Activated CD8-positive, alpha-beta T cell treated with anti-CD3 and anti-CD28 coated beads for 36 hours (primary cell): ENCODE measurements at regions not wholly inside any gene's neighbourhood (a gene's known extent, or its start where the extent isn't known, plus 50 kb on each side); places are given as distances from the start of the nearest gene placed in this dataset.

Source experiments
- ATAC-seq: fragments of 200-7000 bp; cut with Tn5 transposase; one replicate; pipeline ENCODE4 v1.10.0; 2021; ENCODE audit warnings: mild to moderate bottlenecking, moderate library complexity
- CTCF ChIA-PET: fragments of 350-600 bp; sonication (Branson Sonifier 250); formaldehyde crosslinking; loops from one replicate; lab custom pipeline; 2021; ENCODE audit warnings: antibody characterized with exemption; lab: Charles Lee
- POLR2A ChIA-PET: fragments of 350-600 bp; sonication (Branson Sonifier 250); formaldehyde crosslinking; loops from one replicate; lab custom pipeline; 2021; ENCODE audit warnings: antibody characterized with exemption; lab: Charles Lee
- DNase-seq: peaks from one replicate; pipeline ENCODE4 v3.0.0-alpha.2; 2020
- H3K27ac Mint-ChIP-seq: one replicate; pipeline ENCODE4 v1.8.0; 2021; ENCODE audit warnings: mild to moderate bottlenecking, mixed read lengths
- H3K27me3 Mint-ChIP-seq: one replicate; pipeline ENCODE4 v1.8.0; 2021; ENCODE audit warnings: mixed read lengths
- H3K36me3 Mint-ChIP-seq: one replicate; pipeline ENCODE4 v1.8.0; 2021; ENCODE audit warnings: low read depth, mixed read lengths
- H3K4me1 Mint-ChIP-seq: one replicate; pipeline ENCODE4 v1.8.0; 2021; ENCODE audit warnings: low read depth, mixed read lengths
- H3K4me3 Mint-ChIP-seq: one replicate; pipeline ENCODE4 v1.8.0; 2021; ENCODE audit warnings: mild to moderate bottlenecking, moderate library complexity, mixed read lengths
- H3K9me3 Mint-ChIP-seq: one replicate; pipeline ENCODE4 v1.8.0; 2021; ENCODE audit warnings: mixed read lengths
- CTCF ChIP-seq: fragments of 200-600 bp; IDR thresholded peaks from one replicate; pipeline ENCODE4 v1.8.0; 2022; ENCODE audit warnings: antibody characterized with exemption, mild to moderate bottlenecking
- intact Hi-C: fragments of 100-400 bp; cut with micrococcal nuclease; formaldehyde crosslinking; loops from one replicate; pipeline ENCODE4 v1.10.0; 2022

- Mint-ChIP-seq H3K27me3 (no peaks in the 10 kb centered on the region), H3K36me3 (peaks cover 1% of the 10 kb centered on the region), H3K4me3 (no peak overlapping the region), H3K27ac (peak overlapping the region; percentile 37), H3K4me1 (peaks cover 18% of the 10 kb centered on the region), H3K9me3 (peaks cover 13% of the 10 kb centered on the region)
- intact Hi-C loops: no loop called here
- ChIA-PET CTCF (no interaction called here), POLR2A (no interaction called here)
- TF ChIP-seq CTCF: no peak
- ATAC-seq: peak; percentile 42
- DNase-seq: no peak
Observed at GRCh38 chr2:143875295-143876233, 644.4 kb downstream of the ZEB2 start.

- no peak for TF ChIP-seq CTCF
- Mint-ChIP-seq H3K27ac (no peak overlapping the region), H3K27me3 (no peaks in the 10 kb centered on the region), H3K4me3 (no peak overlapping the region), H3K36me3 (peaks cover 1% of the 10 kb centered on the region), H3K4me1 (peaks cover 18% of the 10 kb centered on the region), H3K9me3 (peaks cover 17% of the 10 kb centered on the region)
- intact Hi-C loops: no loop called here
- ATAC-seq (no peak), DNase-seq (no peak)
- ChIA-PET CTCF (no interaction called here), POLR2A (no interaction called here)
Observed at GRCh38 chr2:143873886-143874285, 646.0 kb downstream of the ZEB2 start.

GRCh38 chr2:143870696-143871095 is 649.2 kb downstream of the ZEB2 start:
- ATAC-seq: no peak
- DNase-seq: no peak
- TF ChIP-seq CTCF: no peak
- peaks cover 1% of the 10 kb centered on the region for H3K36me3 Mint-ChIP-seq
- H3K4me3 Mint-ChIP-seq: no peak overlapping the region
- ChIA-PET CTCF (no interaction called here), POLR2A (no interaction called here)
- intact Hi-C loops: no loop called here
- H3K27me3 Mint-ChIP-seq: no peaks in the 10 kb centered on the region
- H3K27ac Mint-ChIP-seq: no peak overlapping the region
- peaks cover 7% of the 10 kb centered on the region for H3K4me1 Mint-ChIP-seq
- peaks cover 17% of the 10 kb centered on the region for H3K9me3 Mint-ChIP-seq

- intact Hi-C loops: no loop called here
- Mint-ChIP-seq H3K27me3 (peaks cover 6% of the 10 kb centered on the region), H3K27ac (no peak overlapping the region), H3K4me1 (no peaks in the 10 kb centered on the region), H3K9me3 (no peaks in the 10 kb centered on the region), H3K4me3 (no peak overlapping the region), H3K36me3 (no peaks in the 10 kb centered on the region)
- no peak for TF ChIP-seq CTCF
- ChIA-PET CTCF (no interaction called here), POLR2A (no interaction called here)
- ATAC-seq: no peak
- DNase-seq: no peak
Observed at GRCh38 chr2:143856978-143857377, 662.9 kb downstream of the ZEB2 start.

GRCh38 chr2:143852759-143853158 is 667.2 kb downstream of the ZEB2 start:
- Mint-ChIP-seq H3K4me3 (no peak overlapping the region), H3K27me3 (peaks cover 13% of the 10 kb centered on the region), H3K9me3 (no peaks in the 10 kb centered on the region), H3K36me3 (no peaks in the 10 kb centered on the region), H3K27ac (no peak overlapping the region), H3K4me1 (peaks cover 1% of the 10 kb centered on the region)
- no peak for ATAC-seq
- POLR2A ChIA-PET: no interaction called here
- intact Hi-C loops: no loop called here
- CTCF ChIA-PET: no interaction called here
- TF ChIP-seq CTCF: no peak
- peak; percentile 16 for DNase-seq
